Right renal cortex interstitium (tissue), 3 donors: ENCODE measurements at regions not wholly inside any gene's neighbourhood (a gene's known extent, or its start where the extent isn't known, plus 50 kb on each side); places are given as distances from the start of the nearest gene placed in this dataset.
A peak's percentile ranks its signal among the peaks of the same experiment; 100 is the strongest.

Experiments
- DNase-seq, 3 donors: peaks; one replicate each; pipeline ENCODE4 v3.0.0-alpha.2; 2013; ENCODE audit warnings: low read depth in 3 of 3, low spot score in 2 of 3

DNA sequence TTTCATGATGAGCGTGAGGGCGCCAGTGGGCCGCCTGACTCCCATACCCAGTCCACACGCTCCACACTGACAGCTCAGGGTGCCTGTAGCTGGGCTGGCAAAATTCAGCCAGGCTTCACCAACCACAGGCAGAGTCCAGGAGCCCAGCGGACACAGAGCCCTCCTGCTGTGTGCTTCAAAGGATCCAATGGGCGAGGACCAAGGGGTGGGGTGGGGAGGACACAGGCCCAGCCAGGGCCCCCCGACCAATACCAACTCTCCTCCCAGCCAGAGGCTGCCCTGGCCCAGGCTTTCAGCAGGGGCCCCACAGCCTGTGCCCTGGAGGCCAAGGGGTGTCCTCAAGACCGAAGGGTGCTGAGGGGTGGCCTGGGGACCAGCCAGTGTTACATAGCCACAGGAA is 336.1 kb downstream of the CTTN start:
- DNase-seq, result no peak

DNA sequence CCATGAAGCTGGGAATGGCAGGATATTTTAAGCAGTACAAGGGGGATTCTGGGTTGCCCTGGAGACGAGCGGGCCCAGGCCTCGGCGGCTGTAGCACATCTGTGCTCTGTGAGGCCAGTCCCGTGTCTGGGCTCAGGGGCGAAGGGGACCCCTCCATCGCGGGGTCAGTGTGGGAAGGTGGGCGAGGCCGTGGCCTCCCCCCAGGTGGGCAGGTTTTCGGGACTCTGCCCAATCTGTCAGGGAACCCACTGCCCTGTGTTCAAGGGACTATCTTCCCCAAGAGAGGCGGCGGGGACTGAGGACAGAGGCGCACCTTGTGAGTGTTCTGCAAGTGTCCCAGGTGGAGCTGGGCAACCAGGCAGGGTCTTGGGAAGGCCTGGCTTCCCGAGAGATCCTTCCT is 336.6 kb downstream of the CTTN start:
- DNase-seq, result no peak

DNA sequence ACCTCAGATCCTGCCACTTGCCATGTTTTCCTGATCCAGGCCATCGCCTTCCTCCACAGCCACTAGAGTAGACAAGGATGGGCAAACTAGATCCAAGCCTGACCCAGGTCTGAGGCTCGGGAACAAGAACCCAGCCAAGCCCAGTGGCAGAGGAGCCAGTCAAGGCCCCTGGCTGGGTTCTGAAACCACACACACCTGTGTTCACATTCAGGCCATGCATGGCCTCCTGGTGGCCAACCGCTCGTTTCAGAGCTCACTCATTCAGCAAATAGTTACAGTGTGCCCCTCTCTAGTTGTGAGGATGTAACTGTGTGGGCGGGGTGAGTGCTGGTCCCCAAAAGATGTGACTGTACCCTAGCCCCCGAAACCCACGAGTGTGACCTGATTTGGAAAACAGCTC is 337.6 kb downstream of the CTTN start:
- no peak for DNase-seq

DNA sequence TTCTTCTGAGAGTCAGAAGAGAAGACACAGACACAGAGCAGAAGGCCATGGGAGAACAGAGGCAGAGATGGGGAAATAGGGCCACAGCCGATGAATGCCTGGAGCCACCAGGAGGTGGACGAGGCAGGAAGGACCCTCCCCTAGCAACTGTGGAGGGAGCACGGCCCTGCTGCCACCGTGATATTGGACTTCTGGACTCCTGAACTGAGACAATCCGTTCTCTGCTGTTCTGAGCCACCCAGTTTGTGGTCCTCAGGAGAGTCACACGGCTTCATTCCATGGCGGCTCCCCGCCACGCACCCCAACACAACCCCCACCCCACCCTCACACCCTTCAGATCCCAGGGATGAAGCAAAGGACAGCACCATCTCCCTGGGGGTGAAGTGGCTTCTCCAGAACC is 338.1 kb downstream of the CTTN start:
- no peak for DNase-seq

DNA sequence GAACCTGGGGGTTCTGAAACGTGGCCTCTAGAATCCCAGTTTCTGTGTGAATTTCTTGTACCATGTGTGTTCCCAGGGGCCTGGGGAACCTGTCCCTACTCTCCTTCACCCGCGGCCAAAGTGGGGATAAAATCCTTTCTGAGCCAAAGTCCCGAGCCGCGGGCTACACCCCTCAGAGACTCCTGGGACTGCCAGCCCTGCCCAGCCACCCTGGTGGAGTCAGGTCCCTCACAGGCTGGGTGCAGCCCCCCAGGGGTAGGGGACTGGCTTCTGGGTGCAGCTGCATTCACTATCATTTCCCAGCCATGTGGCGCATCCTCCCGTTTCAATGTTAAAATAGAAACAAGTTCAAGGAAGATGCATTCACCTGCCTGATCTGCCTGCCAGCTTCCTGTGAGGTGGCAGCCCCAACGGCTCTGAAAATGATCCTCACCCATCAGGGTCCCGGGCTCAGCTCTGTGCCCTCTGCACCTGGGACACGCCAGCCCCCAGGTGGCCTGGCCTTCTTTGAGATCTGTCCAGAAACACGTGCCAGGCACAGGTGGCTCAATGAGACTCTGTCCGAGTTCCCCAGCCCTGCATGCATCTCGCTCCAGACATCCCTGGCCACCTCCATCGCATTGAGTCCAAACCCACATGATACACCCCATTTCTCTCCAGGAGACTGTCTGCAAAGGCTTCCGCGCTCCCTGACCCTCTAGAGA is 338.8 kb downstream of the CTTN start:
- no peak for DNase-seq

DNA sequence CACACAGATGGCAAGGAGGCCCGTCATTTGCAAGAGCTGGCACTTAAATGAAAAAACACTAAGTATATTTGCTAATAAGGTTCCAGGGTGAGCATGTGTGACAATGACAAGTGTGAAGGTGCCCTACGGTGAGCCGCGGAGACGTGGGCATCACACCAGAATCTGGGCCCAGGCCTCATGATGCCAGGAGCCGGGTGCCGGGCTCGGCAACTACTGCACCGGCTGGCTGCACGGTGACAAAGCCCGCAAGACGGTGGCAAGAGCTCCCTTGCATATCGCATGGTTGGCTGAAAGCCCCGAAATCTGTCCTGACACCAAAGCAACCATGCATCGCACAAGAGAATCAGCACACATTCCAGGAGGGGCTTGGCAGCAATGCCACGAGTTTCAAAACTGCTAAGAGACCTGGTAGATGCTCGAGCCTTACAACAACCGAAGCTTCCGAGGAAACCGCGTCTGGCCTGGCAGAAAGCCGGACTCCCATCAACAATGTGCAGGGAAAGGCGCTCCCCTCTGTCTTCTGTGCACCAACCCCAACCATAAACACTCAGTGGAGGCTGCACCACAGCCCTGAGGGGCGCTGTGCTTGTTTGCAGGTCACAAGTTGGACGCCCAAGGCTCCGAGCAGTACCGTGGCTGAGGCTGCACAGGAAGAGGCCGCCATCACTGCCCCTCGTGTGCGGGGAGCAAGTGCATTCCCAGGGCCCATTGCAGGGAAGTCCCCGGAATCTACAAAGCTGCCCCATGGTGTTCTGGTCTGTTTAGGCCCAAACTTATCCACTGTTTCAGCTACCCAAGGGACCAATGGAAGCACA is 339.7 kb downstream of the CTTN start:
- DNase-seq, result no peak

DNA sequence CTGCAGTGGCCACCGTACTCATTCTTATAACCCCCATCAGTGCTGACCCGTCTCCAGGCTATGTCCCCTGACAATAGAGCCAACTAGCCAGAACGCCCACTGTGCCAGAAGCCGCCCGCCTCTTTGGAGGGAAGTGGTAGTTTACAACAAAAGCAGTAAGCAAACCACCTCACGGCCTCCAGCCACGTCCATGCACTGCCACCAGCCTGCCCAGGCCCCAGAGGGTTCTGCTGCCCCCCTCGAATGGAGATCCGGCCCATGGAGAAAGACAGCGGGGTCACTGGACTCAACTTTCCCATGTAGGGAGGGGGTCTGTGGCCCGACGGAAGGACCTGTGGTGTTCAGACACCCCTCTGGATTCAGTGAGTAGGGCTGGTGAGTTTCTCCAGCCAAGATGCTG is 340.3 kb downstream of the CTTN start:
- DNase-seq, result no peak

DNA sequence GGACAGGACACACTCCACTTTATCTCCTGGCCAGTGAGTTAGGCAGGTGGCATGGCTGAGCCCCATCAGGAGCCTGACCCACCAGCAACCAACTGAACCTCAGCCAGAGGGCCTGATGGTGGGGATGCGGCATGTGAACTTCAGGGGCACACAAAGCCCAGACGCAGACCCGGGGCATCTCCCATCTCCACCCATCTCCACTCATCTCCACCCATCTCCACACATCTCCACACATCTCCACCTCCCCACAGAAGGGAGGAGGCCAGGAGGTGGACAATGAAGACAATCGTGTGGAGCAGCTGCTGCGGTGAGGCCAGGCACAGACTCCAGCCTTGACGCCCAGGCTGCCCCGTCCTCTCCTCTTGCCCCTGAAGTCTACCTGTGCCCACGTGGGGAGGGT is 340.8 kb downstream of the CTTN start:
- DNase-seq, result no peak

DNA sequence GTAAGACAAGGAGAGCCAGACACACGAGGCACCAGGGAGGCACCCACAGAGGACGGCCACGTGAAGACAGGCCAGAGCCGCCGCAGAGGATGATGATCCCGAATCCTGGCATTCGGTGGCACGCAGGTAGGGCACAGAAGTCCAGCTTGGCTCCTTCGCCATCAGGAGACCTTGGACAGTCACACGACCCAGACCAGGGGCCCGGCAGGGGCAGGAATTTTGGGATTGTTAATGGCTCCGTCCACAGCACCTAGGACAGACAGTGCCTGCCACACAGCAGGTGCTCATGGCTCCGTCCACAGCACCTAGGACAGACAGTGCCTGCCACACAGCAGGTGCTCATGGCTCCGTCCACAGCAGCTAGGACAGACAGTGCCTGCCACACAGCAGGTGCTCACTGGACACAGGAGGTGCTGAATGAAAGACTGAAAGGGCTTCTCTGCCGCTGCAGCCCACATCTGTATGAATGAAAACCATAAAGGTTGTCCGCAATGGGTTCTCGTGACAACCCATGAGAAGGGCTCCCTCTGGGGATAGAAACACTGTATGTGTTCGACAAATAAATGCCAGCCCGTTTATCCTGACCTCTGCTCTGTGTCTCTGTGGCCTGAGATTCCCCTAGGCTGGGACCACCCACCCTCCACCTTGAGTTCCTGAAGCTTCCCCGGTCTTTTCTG is 341.6 kb downstream of the CTTN start:
- peak in 1 of 3 donors; percentile 17 for DNase-seq

DNA sequence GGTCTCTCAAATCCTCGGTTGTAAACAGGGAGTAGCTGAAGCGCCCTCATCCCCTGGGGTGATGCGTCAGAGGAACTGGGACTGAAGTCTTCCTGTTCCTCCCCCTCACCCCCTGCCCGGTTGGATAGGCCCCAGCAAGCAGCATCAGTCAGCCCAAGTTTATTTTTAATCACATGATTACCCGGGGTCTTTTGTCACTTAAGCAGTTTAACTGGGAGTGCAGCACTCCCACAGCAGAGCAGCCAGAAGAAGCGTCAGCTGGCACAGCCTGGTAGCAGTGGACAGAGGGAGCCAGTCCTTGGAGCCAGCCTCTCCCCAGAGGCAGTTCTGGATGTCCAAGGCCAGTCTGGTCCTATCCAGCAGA is 342.1 kb downstream of the CTTN start:
- DNase-seq, result peak in 2 of 3 donors; percentile 41 to 59

DNA sequence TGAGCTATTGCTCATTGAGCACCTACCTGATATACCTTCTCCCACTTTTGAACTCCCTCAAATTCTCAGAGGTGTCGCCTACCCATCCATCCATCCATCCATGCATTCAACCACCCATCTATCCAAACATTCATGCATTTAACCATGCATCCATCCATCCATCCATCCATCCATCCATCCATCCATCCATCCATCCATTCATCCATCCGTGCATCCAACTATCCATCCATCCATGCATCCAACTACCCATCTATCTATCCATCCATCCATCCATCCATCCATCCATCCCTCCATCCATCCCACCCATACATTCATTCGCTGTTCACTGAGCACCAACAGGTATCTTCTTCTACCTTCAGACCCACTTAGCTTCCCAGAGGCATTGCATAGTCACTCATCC is 342.8 kb downstream of the CTTN start:
- no peak for DNase-seq

DNA sequence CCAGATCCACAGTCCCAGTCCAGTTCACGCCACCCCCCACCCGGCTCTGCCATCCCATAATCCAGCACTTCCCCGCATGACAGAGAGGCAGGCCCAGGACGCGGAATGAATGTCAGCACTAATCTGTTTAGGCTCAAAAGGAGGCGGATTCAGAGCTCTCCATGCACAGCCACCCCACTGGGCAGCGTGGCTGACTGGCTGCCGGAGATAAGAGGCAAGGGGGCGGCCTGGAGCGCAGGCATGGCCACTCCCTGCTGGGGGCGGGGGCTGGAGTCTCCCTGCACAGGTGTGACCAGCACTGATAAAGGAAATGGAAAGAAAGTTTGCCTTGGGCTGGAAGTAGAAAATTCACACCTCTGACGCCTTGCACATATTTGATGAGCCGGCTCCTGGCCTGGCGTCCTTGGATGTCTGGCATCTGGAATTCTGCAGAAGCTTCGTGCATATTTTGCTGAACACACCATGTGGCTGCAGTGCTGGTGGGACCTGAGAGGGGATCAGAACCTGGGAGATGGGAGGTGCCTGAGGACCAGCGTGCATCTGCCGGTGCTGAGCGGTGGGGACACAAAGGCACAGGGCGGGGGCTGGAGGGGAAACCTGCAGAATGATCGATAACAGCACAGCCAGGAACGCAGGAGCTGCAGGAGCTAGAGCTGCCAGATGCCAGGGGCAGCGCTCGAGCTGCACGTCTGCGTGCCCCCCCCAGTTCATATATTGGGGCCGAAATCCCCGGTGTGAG is 344.4 kb downstream of the CTTN start:
- no peak for DNase-seq

DNA sequence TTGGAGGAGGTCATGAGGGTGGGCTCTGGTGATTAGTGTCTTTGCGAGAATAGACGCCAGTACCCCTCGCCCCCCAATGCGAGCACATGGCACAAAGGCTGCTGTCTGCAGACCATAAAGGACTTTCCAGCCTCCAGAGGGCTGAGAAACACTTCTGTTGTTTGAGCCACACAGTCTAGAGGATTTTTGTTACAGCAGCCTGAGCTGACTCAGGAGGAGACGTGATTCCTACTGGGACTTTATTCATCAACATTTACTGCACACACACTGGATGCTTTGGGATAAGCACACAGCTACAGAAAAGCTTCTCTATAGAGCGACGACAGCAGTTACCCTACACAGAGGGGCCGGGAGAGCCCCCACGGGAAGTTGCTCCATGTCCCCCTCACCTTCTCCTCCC is 345.0 kb downstream of the CTTN start:
- no peak for DNase-seq

DNA sequence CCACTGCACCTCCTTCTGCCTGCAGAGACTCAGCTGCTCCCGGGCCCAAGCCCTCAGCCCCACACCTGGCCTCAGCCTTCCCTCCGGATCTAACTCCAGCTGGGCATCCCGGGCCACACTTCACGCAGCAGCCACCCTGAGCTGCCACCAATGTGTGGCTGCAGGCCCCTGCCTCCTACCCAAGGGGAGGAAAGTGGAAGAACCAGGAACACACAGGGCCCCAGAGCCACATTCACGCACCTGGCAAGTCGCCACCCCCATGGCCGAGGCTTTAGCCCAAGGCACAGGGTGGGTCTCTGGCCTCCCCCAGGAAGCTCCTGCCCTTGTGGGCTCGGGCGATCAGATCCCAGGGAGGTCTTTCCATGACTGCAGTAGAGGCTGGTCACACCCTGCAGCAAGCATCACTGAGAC is 345.6 kb downstream of the CTTN start:
- DNase-seq, result no peak

DNA sequence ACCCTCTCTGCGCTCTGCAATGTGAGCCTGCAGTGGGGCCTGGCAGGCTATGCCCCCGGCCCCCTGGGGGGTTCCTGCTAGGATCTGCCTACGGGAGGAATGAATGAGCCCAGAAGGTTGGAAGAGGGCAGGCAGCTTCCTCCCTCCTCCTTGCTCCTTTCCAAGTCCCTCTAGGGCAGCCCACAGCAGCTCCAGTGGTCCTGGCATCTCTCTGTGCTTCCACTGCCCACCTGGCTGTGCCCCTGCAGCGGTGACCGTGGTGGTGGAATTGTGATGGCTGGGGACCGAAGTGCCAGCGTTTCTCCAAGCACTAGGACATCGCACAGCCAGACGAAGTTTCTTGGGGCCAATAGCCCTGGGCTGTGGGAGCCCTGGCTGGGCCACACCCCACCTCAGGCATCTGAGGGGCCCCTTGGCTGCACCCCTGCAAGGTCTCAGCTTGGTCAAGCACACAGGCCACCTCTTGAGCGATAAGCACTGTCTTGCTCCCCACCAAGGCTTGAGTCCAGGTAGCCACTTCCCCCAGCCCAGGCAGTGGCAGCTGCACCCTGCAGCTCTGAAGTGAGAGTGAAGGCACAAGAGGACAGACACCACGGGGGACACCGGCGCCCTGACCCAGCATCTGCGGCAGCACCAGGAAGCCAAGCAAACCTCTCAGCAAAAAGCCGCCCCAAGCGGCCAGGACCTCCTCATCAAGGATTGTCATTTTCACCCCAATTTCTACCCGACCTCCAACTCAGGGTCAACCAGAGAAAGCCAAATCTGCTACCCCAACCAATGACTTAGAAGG is 346.3 kb downstream of the CTTN start:
- no peak for DNase-seq

DNA sequence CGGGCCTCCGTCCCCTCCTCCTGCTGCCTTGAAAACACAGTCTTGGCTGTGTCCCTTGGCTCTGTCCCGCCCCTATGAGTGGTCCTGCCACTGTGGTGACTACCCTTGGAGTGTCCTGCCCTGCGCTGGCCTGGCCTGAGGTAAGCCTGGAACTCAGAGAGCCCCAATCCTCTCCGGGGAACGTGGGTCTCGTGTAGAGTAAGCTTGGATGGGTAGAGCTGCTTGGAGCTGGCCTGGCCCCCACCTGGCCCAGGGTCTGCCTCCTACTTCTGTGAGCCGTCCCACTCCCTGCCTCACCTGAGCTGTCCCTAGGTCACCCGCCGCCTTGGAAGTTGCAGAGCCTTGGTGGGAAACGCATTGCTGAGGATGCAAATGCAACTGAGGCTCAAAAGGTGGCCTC is 347.1 kb downstream of the CTTN start:
- DNase-seq, result no peak

DNA sequence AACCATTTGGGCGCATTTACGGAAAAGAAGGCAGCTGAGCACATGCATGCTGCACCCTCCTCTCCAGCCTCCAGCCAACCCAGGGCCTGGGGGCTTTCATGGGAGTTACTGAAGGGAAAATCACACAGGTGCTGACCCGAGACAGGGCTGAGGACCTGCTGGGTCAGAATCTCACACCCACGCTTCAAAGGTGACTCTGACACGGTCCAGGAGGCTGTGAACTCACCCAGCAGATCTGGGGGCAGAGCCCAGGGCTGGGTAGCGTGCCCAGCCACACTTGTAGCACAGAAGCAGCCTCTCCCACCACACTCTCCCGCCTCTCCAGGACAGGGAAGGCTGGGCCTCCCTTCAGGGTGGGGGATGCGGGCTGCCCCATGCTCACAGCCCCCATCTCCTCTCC is 347.6 kb downstream of the CTTN start:
- DNase-seq, result peak in 1 of 3 donors; percentile 21

DNA sequence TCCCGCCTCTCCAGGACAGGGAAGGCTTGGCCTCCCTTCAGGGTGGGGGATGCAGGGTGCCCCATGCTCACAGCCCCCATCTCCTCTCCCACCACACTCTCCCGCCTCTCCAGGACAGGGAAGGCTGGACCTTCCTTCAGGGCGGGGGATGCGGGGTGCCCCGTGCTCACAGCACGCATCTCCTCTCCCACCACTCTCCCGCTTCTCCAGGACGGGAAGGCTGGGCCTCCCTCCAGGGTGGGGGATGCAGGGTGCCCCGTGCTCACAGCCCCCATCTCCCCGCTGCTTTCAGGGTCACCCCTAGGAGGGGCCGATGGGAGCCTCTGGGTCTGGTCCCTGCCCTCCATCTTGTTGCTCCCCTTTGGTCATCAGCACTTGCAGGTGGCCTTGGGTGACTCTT is 348.0 kb downstream of the CTTN start:
- DNase-seq, result no peak

DNA sequence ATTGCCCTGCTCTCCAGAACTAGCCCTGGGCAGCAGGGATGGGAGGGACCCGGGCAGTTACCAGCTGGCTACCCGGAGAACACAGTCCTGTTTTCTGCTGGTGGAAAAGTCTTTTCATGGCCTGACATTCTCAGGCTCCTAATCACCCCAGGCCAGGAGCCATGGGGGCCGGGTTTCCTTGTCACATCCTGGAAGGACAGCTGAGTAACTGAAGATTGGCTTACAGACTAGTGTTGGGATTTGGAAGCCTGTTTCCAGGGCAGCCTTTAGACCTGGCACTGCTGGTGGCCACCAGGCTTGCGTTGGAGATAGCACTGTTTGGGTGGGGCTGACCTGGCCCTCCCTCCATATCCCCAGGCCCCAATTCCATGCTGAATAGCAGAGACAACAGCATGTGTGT is 349.0 kb downstream of the CTTN start:
- no peak for DNase-seq

DNA sequence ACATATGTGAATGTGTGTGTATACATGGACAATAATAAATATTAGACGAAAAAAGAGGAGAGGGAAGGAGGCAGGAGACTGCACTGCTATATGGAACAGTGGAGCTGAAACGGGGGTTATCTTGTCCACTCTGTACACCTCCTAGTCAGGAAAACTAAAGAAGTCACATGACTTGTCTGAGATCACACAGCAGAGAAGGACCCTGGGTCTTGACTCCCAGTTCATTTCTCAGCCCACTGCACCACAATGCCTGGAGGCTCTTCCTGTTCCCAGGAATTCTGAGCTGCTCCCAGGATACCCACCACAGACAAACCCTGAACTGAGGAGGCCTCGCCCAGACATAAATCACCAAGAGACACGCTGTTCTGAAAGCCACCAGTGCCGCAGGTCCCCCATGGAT is 349.6 kb downstream of the CTTN start:
- no peak for DNase-seq
